GM21723 (cell line): ENCODE measurements at regions not wholly inside any gene's neighbourhood (a gene's known extent, or its start where the extent isn't known, plus 50 kb on each side); places are given as distances from the start of the nearest gene placed in this dataset.
A peak's percentile ranks its signal among the peaks of the same experiment; 100 is the strongest.
"Not testable (repeated sequence)": the region's sequence is repeated elsewhere in the genome, so short reads cannot be mapped to it uniquely, and the experiment has no call there.

Source experiments
- ATAC-seq: cut with Tn5 transposase; IDR thresholded peaks from one replicate; pipeline ENCODE4 v1.9.1; 2021; ENCODE audit warnings: mild to moderate bottlenecking, moderate library complexity; ENCODE audit not compliant: unreplicated experiment

DNA sequence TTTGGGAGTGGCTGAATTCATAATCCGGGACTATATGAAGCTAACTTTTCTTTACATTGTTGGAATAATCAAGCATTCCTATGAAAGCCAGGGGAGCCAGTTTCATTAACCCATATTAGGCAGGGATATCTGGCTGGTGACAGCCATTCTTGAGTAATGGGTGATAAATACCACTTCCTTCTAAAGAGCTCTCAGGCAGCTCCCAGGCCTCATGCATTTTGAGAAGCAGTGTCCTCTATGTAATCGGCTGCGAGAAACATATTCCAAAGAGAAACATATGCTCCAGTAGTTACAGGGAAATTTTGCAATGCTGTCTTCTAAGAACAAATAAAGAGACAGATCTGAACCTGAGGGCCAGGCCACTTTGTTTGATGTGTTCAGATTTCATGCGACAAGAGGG lies 83.1 kb downstream of the MSX2 start:
- no peak for ATAC-seq

DNA sequence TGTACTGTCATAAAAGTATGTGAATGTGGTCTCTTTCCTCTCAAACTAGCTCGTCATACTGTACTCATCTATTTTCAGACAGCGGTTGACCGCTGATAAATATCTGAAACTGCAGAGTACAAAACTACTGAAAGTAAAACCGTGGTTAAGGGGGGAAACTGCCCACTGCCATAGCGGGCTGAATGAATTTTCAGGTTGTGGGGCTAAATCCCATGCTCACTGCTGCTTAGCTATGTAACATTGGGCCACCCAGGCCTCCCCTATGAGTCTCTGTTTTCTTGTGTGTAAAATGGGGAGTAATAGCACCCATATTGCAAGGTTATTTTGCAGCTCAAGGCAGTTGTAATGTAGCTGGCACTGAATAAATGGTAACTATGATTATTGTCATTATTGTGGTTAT lies 82.3 kb downstream of the MSX2 start:
- no peak for ATAC-seq

DNA sequence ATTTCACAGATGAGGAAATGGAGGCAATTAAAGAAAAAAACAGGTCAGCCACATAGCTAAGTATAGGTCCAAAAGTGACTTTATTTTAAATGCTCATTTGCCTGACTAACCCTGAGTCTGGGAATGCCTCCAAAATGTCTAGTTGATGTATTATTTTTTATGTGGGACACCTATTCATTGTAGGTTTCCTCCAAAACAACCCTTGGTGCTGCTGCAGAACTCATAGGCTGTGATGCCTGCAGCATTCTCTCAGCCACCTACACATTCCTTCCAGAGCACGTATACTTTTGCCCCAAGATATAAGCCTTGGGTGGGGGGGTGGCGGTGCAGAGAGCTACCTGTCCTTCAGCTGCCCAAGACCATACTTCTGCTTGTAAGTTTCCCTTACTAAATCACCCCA lies 77.4 kb downstream of the MSX2 start:
- ATAC-seq: no peak

- ATAC-seq: no peak
Measured at GRCh38 chr5:174800435-174800834, 76.1 kb downstream of the MSX2 start.

DNA sequence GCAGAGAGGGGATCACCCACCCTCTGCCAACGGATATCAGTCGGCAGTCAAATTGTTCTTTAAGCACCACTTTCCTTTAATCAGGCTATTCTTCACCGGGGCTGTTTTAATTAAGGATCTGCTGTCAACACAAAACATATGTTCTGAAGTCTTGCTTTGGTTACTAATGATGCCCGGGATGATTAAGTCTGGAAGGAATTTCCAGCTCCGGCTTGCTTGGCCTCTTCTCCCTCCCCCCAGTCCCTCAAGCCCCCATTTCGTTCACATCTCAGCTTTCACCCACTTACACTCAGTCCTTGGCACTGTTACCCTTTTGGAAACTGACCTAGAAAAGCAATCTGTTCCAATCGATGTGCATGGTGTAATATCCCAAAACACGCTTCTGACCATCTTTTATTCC lies 74.7 kb downstream of the MSX2 start:
- no peak for ATAC-seq

GRCh38 chr5:174798551-174798951 lies 74.2 kb downstream of the MSX2 start:
- ATAC-seq: no peak

- no peak for ATAC-seq
Measured at GRCh38 chr5:174796711-174797192, 72.4 kb downstream of the MSX2 start.

GRCh38 chr5:174794931-174795672 lies 70.7 kb downstream of the MSX2 start:
- no peak for ATAC-seq

- ATAC-seq: peak; percentile 65
Measured at GRCh38 chr5:174793684-174794328, 69.4 kb downstream of the MSX2 start.

- ATAC-seq: no peak
Measured at GRCh38 chr5:174793076-174793475, 68.7 kb downstream of the MSX2 start.

DNA sequence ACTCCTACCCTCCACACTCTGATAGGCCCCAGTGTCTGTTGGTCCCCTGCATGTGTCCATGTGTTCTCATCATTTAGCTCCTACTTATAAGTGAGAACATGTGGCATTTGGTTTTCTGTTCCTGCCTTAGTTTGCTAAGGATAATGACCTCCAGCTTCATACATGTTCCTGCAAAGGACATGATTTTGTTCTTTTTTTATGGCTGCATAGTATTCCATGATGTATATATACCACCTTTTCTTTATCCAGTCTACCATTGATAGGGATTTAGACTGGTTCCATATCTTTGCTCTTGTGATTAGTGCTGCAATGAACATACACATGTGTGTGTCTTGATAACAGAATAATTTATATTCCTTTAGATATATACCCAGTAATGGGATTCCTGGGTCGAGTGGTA lies 67.9 kb downstream of the MSX2 start:
- not testable (repeated sequence) for ATAC-seq

GRCh38 chr5:174790906-174791305 lies 66.5 kb downstream of the MSX2 start:
- ATAC-seq: no peak

- ATAC-seq: no peak
Measured at GRCh38 chr5:174789596-174789995, 65.2 kb downstream of the MSX2 start.

- ATAC-seq: no peak
Measured at GRCh38 chr5:174785120-174785680, 60.8 kb downstream of the MSX2 start.
